ENCODE measurements at regions not wholly inside any gene's neighbourhood (a gene's known extent, or its start where the extent isn't known, plus 50 kb on each side); places are given as distances from the start of the nearest gene placed in this dataset.
A peak's percentile ranks its signal among the peaks of the same experiment; 100 is the strongest.

DNA sequence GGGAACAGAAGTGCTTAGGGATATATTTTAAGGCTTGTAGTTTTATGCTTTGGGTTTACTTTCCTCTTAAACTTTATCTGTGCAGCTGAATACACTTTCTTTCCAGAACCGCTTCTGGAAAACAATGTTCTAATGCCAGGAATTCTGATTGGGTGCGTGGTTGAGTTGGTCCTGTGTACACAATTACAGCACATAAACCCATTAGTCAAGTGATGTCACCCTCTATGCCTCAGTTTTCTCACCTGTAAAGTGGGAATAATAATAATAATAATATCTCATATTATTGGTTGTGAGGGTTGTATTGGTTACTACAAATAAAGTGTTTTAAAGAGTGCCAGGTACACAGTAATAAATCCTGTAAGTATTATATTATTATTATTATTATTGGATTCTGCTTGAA lies 129.2 kb downstream of the MID1IP1 start:
- H3K9me3 ChIP-seq (ENCODE audit: low read depth) = no peaks in the 10 kb centered on the region
- H3K27me3 ChIP-seq (replicated peaks; ENCODE audit: insufficient read depth) = no peaks in the 10 kb centered on the region
- 96% methylated on average over 2 of the region's 2 CpGs for WGBS, 2 experiments (ENCODE audit: low coverage in 1 of 2, low lambda C conversion rate in 2 of 2, missing lambda C conversion rate in 2 of 2)
- H3K27ac ChIP-seq = peak overlapping the region; percentile 79
- 0 out of 2 replicates have a peak overlapping the region, but pooled peaks have one; percentile 33 for H3K9ac ChIP-seq
- H4K20me1 ChIP-seq (ENCODE audit: insufficient read depth) = no peaks in the 10 kb centered on the region
- no peaks in the 10 kb centered on the region for H3K79me2 ChIP-seq (ENCODE audit: insufficient read depth)
- H3K4me3 ChIP-seq = no peak overlapping the region
- DNase-seq = no peak
- no peak overlapping the region for H3K4me2 ChIP-seq (ENCODE audit: unreplicated experiment)
- H3F3A ChIP-seq (ENCODE audit: insufficient read depth) = peaks cover 8% of the 10 kb centered on the region; the same call in 1 of the 2 replicates
- H3K4me1 ChIP-seq (ENCODE audit: insufficient read depth) = peaks cover 9% of the 10 kb centered on the region; the same call in 1 of the 2 replicates
- no peaks in the 10 kb centered on the region for H3K9me2 ChIP-seq (ENCODE audit: insufficient read depth)
- H3K36me3 ChIP-seq (ENCODE audit: low read depth) = no peaks in the 10 kb centered on the region
- in situ Hi-C loops (cut with MboI) = no loop called here
- H2AFZ ChIP-seq = no peak overlapping the region
- TF ChIP-seq EZH2phosphoT487 (IDR thresholded peaks at IDR 0.05; ENCODE audit: insufficient read depth, low read depth) (no peak), EZH2 (IDR thresholded peaks at IDR 0.05; ENCODE audit: insufficient read depth, poor library complexity, severe bottlenecking) (no peak)

- 81 to 83% methylated on average over 4 of the region's 4 CpGs for WGBS, 2 experiments (ENCODE audit: low coverage in 1 of 2, low lambda C conversion rate in 2 of 2, missing lambda C conversion rate in 2 of 2)
- Histone ChIP-seq H3K4me3 (no peak overlapping the region), H3K9me2 (ENCODE audit: insufficient read depth) (no peaks in the 10 kb centered on the region), H3F3A (ENCODE audit: insufficient read depth) (no peaks in the 10 kb centered on the region), H3K27ac (no peak overlapping the region), H3K4me1 (ENCODE audit: insufficient read depth) (0 out of 2 replicates have a peak, but pooled peaks cover 3% of the 10 kb centered on the region), H3K4me2 (ENCODE audit: unreplicated experiment) (no peak overlapping the region), H3K27me3 (replicated peaks; ENCODE audit: insufficient read depth) (no peaks in the 10 kb centered on the region), H3K9ac (no peak overlapping the region), H4K20me1 (ENCODE audit: insufficient read depth) (no peaks in the 10 kb centered on the region), H3K79me2 (ENCODE audit: insufficient read depth) (no peaks in the 10 kb centered on the region), H3K36me3 (ENCODE audit: low read depth) (no peaks in the 10 kb centered on the region), H2AFZ (no peak overlapping the region), H3K9me3 (ENCODE audit: low read depth) (no peaks in the 10 kb centered on the region)
- TF ChIP-seq EZH2 (IDR thresholded peaks at IDR 0.05; ENCODE audit: insufficient read depth, poor library complexity, severe bottlenecking) = no peak
- no peak for TF ChIP-seq EZH2phosphoT487 (IDR thresholded peaks at IDR 0.05; ENCODE audit: insufficient read depth, low read depth)
- no peak for DNase-seq
- in situ Hi-C loops (cut with MboI) = no loop called here
Observed at GRCh38 chrX:38935561-38935960, 134.3 kb downstream of the MID1IP1 start.

DNA sequence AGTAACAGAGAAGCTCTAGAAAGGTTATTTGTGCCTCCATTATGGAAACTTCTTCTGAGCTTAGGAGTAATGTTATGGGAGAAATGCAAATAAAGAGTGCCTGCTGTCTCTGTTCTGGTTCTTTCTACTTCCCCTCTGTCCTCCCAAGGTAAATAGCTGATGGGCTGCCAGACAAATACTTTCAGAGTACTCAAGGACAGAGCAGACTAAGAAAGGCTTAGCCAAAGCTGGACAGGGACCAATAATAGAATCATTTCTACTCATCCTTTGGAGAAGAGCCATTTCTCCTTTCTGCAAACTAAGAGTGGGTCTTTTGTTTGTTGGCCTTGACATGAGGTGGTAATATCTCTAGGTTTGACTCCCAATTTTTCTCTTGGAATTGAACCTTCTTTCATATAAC lies 136.1 kb downstream of the MID1IP1 start:
- Histone ChIP-seq H3K4me1 (ENCODE audit: insufficient read depth) (peaks cover 12% of the 10 kb centered on the region), H3K27ac (no peak overlapping the region), H3K79me2 (ENCODE audit: insufficient read depth) (no peaks in the 10 kb centered on the region), H3F3A (ENCODE audit: insufficient read depth) (no peaks in the 10 kb centered on the region), H3K4me2 (ENCODE audit: unreplicated experiment) (no peak overlapping the region), H4K20me1 (ENCODE audit: insufficient read depth) (no peaks in the 10 kb centered on the region), H3K36me3 (ENCODE audit: low read depth) (no peaks in the 10 kb centered on the region), H3K9ac (no peak overlapping the region), H2AFZ (no peak overlapping the region), H3K9me3 (ENCODE audit: low read depth) (no peaks in the 10 kb centered on the region), H3K9me2 (ENCODE audit: insufficient read depth) (no peaks in the 10 kb centered on the region), H3K27me3 (replicated peaks; ENCODE audit: insufficient read depth) (no peaks in the 10 kb centered on the region), H3K4me3 (no peak overlapping the region)
- peak; percentile 39 for DNase-seq
- TF ChIP-seq EZH2phosphoT487 (IDR thresholded peaks at IDR 0.05; ENCODE audit: insufficient read depth, low read depth) = no peak
- in situ Hi-C loops (cut with MboI) = no loop called here

DNA sequence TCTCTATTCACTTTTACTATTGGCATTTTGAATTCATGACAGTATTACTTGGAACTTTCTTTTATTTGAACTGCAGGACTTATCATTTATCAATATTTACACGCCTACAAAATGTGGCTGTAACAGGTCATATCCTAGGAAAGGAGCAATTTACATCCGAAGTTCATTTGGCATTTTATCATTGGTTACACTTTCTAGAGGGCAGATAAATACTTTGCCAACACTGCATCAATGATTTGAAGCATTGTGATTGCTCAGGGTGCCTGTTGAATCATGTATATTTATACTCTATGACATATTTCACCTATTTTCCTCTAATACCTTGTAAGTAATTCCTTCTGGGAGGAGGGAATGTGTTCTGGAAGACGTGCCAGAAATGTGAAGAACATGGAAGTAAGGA lies 136.7 kb downstream of the MID1IP1 start:
- Histone ChIP-seq H2AFZ (no peak overlapping the region), H3K4me1 (ENCODE audit: insufficient read depth) (peaks cover 12% of the 10 kb centered on the region), H3K9me3 (ENCODE audit: low read depth) (no peaks in the 10 kb centered on the region), H3F3A (ENCODE audit: insufficient read depth) (no peaks in the 10 kb centered on the region), H3K4me3 (no peak overlapping the region), H3K27me3 (replicated peaks; ENCODE audit: insufficient read depth) (no peaks in the 10 kb centered on the region), H4K20me1 (ENCODE audit: insufficient read depth) (no peaks in the 10 kb centered on the region), H3K9ac (no peak overlapping the region), H3K79me2 (ENCODE audit: insufficient read depth) (no peaks in the 10 kb centered on the region), H3K36me3 (ENCODE audit: low read depth) (no peaks in the 10 kb centered on the region), H3K4me2 (ENCODE audit: unreplicated experiment) (no peak overlapping the region), H3K9me2 (ENCODE audit: insufficient read depth) (no peaks in the 10 kb centered on the region), H3K27ac (no peak overlapping the region)
- in situ Hi-C loops (cut with MboI) = no loop called here
- TF ChIP-seq EZH2 (IDR thresholded peaks at IDR 0.05; ENCODE audit: insufficient read depth, poor library complexity, severe bottlenecking) = no peak
- TF ChIP-seq EZH2phosphoT487 (IDR thresholded peaks at IDR 0.05; ENCODE audit: insufficient read depth, low read depth) = no peak
- DNase-seq = no peak
- 66 to 73% methylated on average over 3 of the region's 3 CpGs for WGBS, 2 experiments (ENCODE audit: low coverage in 1 of 2, low lambda C conversion rate in 2 of 2, missing lambda C conversion rate in 2 of 2)

- Histone ChIP-seq H3K4me3 (no peak overlapping the region), H3K9me2 (ENCODE audit: insufficient read depth) (no peaks in the 10 kb centered on the region), H3K4me2 (ENCODE audit: unreplicated experiment) (no peak overlapping the region), H3K79me2 (ENCODE audit: insufficient read depth) (no peaks in the 10 kb centered on the region), H3K9ac (no peak overlapping the region), H3K36me3 (ENCODE audit: low read depth) (no peaks in the 10 kb centered on the region), H3F3A (ENCODE audit: insufficient read depth) (no peaks in the 10 kb centered on the region), H3K4me1 (ENCODE audit: insufficient read depth) (peaks cover 12% of the 10 kb centered on the region), H3K27ac (no peak overlapping the region), H2AFZ (no peak overlapping the region), H3K9me3 (ENCODE audit: low read depth) (no peaks in the 10 kb centered on the region), H3K27me3 (replicated peaks; ENCODE audit: insufficient read depth) (no peaks in the 10 kb centered on the region), H4K20me1 (ENCODE audit: insufficient read depth) (no peaks in the 10 kb centered on the region)
- no peak for TF ChIP-seq EZH2phosphoT487 (IDR thresholded peaks at IDR 0.05; ENCODE audit: insufficient read depth, low read depth)
- TF ChIP-seq EZH2 (IDR thresholded peaks at IDR 0.05; ENCODE audit: insufficient read depth, poor library complexity, severe bottlenecking) = no peak
- 0% methylated on average over 1 of the region's 1 CpG for WGBS, 2 experiments (ENCODE audit: low coverage in 1 of 2, low lambda C conversion rate in 2 of 2, missing lambda C conversion rate in 2 of 2)
- peak; percentile 57 for DNase-seq
- in situ Hi-C loops (cut with MboI) = no loop called here
Observed at GRCh38 chrX:38939067-38939466, 137.8 kb downstream of the MID1IP1 start.
